Immature natural killer cell (primary cell): ENCODE measurements at regions not wholly inside any gene's neighbourhood (a gene's known extent, or its start where the extent isn't known, plus 50 kb on each side); places are given as distances from the start of the nearest gene placed in this dataset.

Experiments
- DNase-seq, 3 donors: peaks; one replicate each; pipeline ENCODE4 v3.0.0; 2022; ENCODE audit warnings: mixed read lengths in 1 of 3
- H3K27ac Mint-ChIP-seq, 6 donors: one replicate each; pipeline ENCODE4 v1.8.0; 2020; ENCODE audit warnings: mixed read lengths in 6 of 6, mild to moderate bottlenecking in 5 of 6, inconsistent platforms in 4 of 6, moderate library complexity in 3 of 6
- H3K27me3 Mint-ChIP-seq, 3 donors: one replicate each; pipeline ENCODE4 v1.8.0; 2020 to 2021; ENCODE audit warnings: low read depth in 3 of 3, mild to moderate bottlenecking in 3 of 3, mixed read lengths in 3 of 3, moderate library complexity in 3 of 3, inconsistent platforms in 1 of 3
- H3K36me3 Mint-ChIP-seq, 3 donors: one replicate each; pipeline ENCODE4 v1.8.0; 2020; ENCODE audit warnings: mixed read lengths in 3 of 3, inconsistent platforms in 2 of 3, mild to moderate bottlenecking in 2 of 3
- H3K4me1 Mint-ChIP-seq, 2 donors: one replicate each; pipeline ENCODE4 v1.8.0; 2020; ENCODE audit warnings: inconsistent platforms in 2 of 2, mild to moderate bottlenecking in 2 of 2, mixed read lengths in 2 of 2, moderate library complexity in 1 of 2
- H3K4me3 Mint-ChIP-seq, 5 donors: one replicate each; pipeline ENCODE4 v1.8.0; 2020; ENCODE audit warnings: mild to moderate bottlenecking in 5 of 5, mixed read lengths in 5 of 5, inconsistent platforms in 3 of 5, moderate library complexity in 3 of 5
- H3K9me3 Mint-ChIP-seq, 6 donors: one replicate each; pipeline ENCODE4 v1.8.0; 2020; ENCODE audit warnings: mild to moderate bottlenecking in 6 of 6, mixed read lengths in 6 of 6, inconsistent platforms in 4 of 6, moderate library complexity in 3 of 6

- Mint-ChIP-seq H3K36me3 (peaks cover 0 to 10% (median 5%) of the 10 kb centered on the region in 3 donors), H3K27ac (no peak overlapping the region), H3K4me1 (no peaks in the 10 kb centered on the region), H3K4me3 (no peak overlapping the region), H3K27me3 (no peaks in the 10 kb centered on the region), H3K9me3 (peaks cover 9 to 44% (median 18%) of the 10 kb centered on the region in 6 donors)
- DNase-seq = no peak
These were observed 283.8 kb upstream of the ADAMTS9 start for GRCh38 chr3:64971602-64972001.

- no peak overlapping the region for H3K27ac Mint-ChIP-seq
These were observed 282.8 kb upstream of the ADAMTS9 start for GRCh38 chr3:64970634-64971033.

GRCh38 chr3:64961301-64961700, 273.5 kb upstream of the ADAMTS9 start:
- H3K27me3 Mint-ChIP-seq = no peaks in the 10 kb centered on the region
- no peak overlapping the region for H3K27ac Mint-ChIP-seq
- H3K9me3 Mint-ChIP-seq = peaks cover 1 to 55% (median 14%) of the 10 kb centered on the region in 6 donors
- no peaks in the 10 kb centered on the region for H3K36me3 Mint-ChIP-seq
- no peaks in the 10 kb centered on the region for H3K4me1 Mint-ChIP-seq
- H3K4me3 Mint-ChIP-seq = no peak overlapping the region
- no peak for DNase-seq

More at GRCh38 chr3:64970634-64971033, 282.8 kb upstream of the ADAMTS9 start:
- H3K4me1 Mint-ChIP-seq = no peaks in the 10 kb centered on the region
- no peak overlapping the region for H3K4me3 Mint-ChIP-seq
- H3K9me3 Mint-ChIP-seq = peaks cover 9 to 45% (median 17%) of the 10 kb centered on the region in 6 donors
- no peaks in the 10 kb centered on the region for H3K27me3 Mint-ChIP-seq
- H3K36me3 Mint-ChIP-seq = peaks cover 0 to 10% (median 5%) of the 10 kb centered on the region in 3 donors
- no peak for DNase-seq

GRCh38 chr3:64958199-64958843, 270.5 kb upstream of the ADAMTS9 start:
- no peak for DNase-seq
- Mint-ChIP-seq H3K4me1 (no peaks in the 10 kb centered on the region), H3K36me3 (no peaks in the 10 kb centered on the region), H3K27me3 (no peaks in the 10 kb centered on the region), H3K9me3 (peaks cover 0 to 58% (median 15%) of the 10 kb centered on the region in 6 donors), H3K27ac (no peak overlapping the region), H3K4me3 (no peak overlapping the region)

- H3K27me3 Mint-ChIP-seq = no peaks in the 10 kb centered on the region
- peaks cover 0 to 58% (median 18%) of the 10 kb centered on the region in 6 donors for H3K9me3 Mint-ChIP-seq
- no peak overlapping the region for H3K4me3 Mint-ChIP-seq
- no peak for DNase-seq
- no peaks in the 10 kb centered on the region for H3K36me3 Mint-ChIP-seq
- H3K27ac Mint-ChIP-seq = no peak overlapping the region
- H3K4me1 Mint-ChIP-seq = no peaks in the 10 kb centered on the region
These were observed 269.8 kb upstream of the ADAMTS9 start for GRCh38 chr3:64957408-64958198.

- no peak overlapping the region for H3K27ac Mint-ChIP-seq
- H3K27me3 Mint-ChIP-seq = no peaks in the 10 kb centered on the region
- no peak overlapping the region for H3K4me3 Mint-ChIP-seq
- H3K36me3 Mint-ChIP-seq = no peaks in the 10 kb centered on the region
- DNase-seq = no peak
- no peaks in the 10 kb centered on the region for H3K4me1 Mint-ChIP-seq
- H3K9me3 Mint-ChIP-seq = peaks cover 0 to 58% (median 18%) of the 10 kb centered on the region in 6 donors
These were observed 269.0 kb upstream of the ADAMTS9 start for GRCh38 chr3:64956711-64957325.

GRCh38 chr3:64954995-64955636, 267.3 kb upstream of the ADAMTS9 start:
- H3K4me3 Mint-ChIP-seq = no peak overlapping the region
- H3K9me3 Mint-ChIP-seq = peaks cover 0 to 53% (median 18%) of the 10 kb centered on the region in 6 donors
- no peaks in the 10 kb centered on the region for H3K27me3 Mint-ChIP-seq
- H3K4me1 Mint-ChIP-seq = no peaks in the 10 kb centered on the region
- no peak for DNase-seq
- no peaks in the 10 kb centered on the region for H3K36me3 Mint-ChIP-seq
- H3K27ac Mint-ChIP-seq = no peak overlapping the region

- Mint-ChIP-seq H3K27ac (no peak overlapping the region), H3K4me1 (no peaks in the 10 kb centered on the region)
- DNase-seq = no peak
These were observed 257.4 kb upstream of the ADAMTS9 start for GRCh38 chr3:64945171-64945729.

GRCh38 chr3:64943866-64944265, 256.1 kb upstream of the ADAMTS9 start:
- no peak overlapping the region for H3K4me3 Mint-ChIP-seq
- H3K27me3 Mint-ChIP-seq = peaks cover 0 to 5% (median 0%) of the 10 kb centered on the region in 3 donors
- no peaks in the 10 kb centered on the region for H3K36me3 Mint-ChIP-seq
- no peaks in the 10 kb centered on the region for H3K4me1 Mint-ChIP-seq
- H3K27ac Mint-ChIP-seq = no peak overlapping the region
- no peak for DNase-seq
- peaks cover 1 to 38% (median 13%) of the 10 kb centered on the region in 6 donors for H3K9me3 Mint-ChIP-seq

More at GRCh38 chr3:64945171-64945729, 257.4 kb upstream of the ADAMTS9 start:
- Mint-ChIP-seq H3K36me3 (no peaks in the 10 kb centered on the region), H3K27me3 (peaks cover 0 to 5% (median 0%) of the 10 kb centered on the region in 3 donors), H3K4me3 (no peak overlapping the region), H3K9me3 (peaks cover 1 to 30% (median 15%) of the 10 kb centered on the region in 6 donors)

GRCh38 chr3:64940596-64941348, 253.0 kb upstream of the ADAMTS9 start:
- Mint-ChIP-seq H3K4me3 (no peak overlapping the region), H3K27me3 (peaks cover 0 to 5% (median 0%) of the 10 kb centered on the region in 3 donors), H3K27ac (no peak overlapping the region), H3K9me3 (peaks cover 3 to 46% (median 11%) of the 10 kb centered on the region in 6 donors), H3K36me3 (no peaks in the 10 kb centered on the region), H3K4me1 (no peaks in the 10 kb centered on the region)
- DNase-seq = no peak

GRCh38 chr3:64939747-64940450, 252.1 kb upstream of the ADAMTS9 start:
- Mint-ChIP-seq H3K27ac (no peak overlapping the region), H3K36me3 (no peaks in the 10 kb centered on the region), H3K4me1 (no peaks in the 10 kb centered on the region), H3K4me3 (no peak overlapping the region), H3K9me3 (peaks cover 3 to 48% (median 12%) of the 10 kb centered on the region in 6 donors), H3K27me3 (peaks cover 0 to 5% (median 0%) of the 10 kb centered on the region in 3 donors)
- DNase-seq = no peak

- Mint-ChIP-seq H3K36me3 (no peaks in the 10 kb centered on the region), H3K9me3 (peaks cover 5 to 53% (median 15%) of the 10 kb centered on the region in 6 donors), H3K4me3 (no peak overlapping the region), H3K27me3 (peaks cover 0 to 5% (median under 1%) of the 10 kb centered on the region in 3 donors), H3K4me1 (no peaks in the 10 kb centered on the region), H3K27ac (no peak overlapping the region)
- DNase-seq = no peak
These were observed 251.5 kb upstream of the ADAMTS9 start for GRCh38 chr3:64939309-64939708.
